ENCODE measurements at regions not wholly inside any gene's neighbourhood (a gene's known extent, or its start where the extent isn't known, plus 50 kb on each side); places are given as distances from the start of the nearest gene placed in this dataset.

DNA sequence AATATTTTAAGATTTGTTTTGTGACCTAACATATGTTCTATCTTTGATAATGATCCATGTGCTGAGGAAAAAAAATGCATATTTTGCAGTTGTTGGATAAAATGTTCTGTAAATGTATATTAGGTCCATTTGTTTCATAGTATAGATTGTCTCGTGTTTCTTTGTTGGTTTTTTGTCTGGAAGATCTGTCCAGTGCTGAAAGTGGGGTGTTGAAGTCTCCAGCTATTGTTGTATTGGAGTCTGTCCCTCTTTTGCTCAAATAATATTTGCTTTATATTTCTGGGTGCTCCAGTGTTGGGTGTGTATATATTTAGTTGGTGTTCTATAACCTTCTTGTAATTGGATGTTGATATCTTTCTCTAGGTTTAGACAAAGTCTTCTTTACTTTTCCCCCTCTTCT lies 53.2 kb upstream of the FRMPD3 start:
- H3K4me1 ChIP-seq = no peaks in the 10 kb centered on the region
- TF ChIP-seq, protein P1, sequence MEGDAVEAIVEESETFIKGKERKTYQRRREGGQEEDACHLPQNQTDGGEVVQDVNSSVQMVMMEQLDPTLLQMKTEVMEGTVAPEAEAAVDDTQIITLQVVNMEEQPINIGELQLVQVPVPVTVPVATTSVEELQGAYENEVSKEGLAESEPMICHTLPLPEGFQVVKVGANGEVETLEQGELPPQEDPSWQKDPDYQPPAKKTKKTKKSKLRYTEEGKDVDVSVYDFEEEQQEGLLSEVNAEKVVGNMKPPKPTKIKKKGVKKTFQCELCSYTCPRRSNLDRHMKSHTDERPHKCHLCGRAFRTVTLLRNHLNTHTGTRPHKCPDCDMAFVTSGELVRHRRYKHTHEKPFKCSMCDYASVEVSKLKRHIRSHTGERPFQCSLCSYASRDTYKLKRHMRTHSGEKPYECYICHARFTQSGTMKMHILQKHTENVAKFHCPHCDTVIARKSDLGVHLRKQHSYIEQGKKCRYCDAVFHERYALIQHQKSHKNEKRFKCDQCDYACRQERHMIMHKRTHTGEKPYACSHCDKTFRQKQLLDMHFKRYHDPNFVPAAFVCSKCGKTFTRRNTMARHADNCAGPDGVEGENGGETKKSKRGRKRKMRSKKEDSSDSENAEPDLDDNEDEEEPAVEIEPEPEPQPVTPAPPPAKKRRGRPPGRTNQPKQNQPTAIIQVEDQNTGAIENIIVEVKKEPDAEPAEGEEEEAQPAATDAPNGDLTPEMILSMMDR (IDR thresholded peaks at IDR 0.05; ENCODE audit: borderline replicate concordance) = no peak
- intact Hi-C loops (cut with micrococcal nuclease) = no loop called here
- H3K9me3 ChIP-seq (replicated peaks) = peaks cover 15% of the 10 kb centered on the region
- no peak for DNase-seq
- no peak overlapping the region for H3K4me3 ChIP-seq
- no peaks in the 10 kb centered on the region for H3K36me3 ChIP-seq
- no peaks in the 10 kb centered on the region for H3K27me3 ChIP-seq (ENCODE audit: low read depth)
- no peak overlapping the region for H3K27ac ChIP-seq (replicated peaks)

DNA sequence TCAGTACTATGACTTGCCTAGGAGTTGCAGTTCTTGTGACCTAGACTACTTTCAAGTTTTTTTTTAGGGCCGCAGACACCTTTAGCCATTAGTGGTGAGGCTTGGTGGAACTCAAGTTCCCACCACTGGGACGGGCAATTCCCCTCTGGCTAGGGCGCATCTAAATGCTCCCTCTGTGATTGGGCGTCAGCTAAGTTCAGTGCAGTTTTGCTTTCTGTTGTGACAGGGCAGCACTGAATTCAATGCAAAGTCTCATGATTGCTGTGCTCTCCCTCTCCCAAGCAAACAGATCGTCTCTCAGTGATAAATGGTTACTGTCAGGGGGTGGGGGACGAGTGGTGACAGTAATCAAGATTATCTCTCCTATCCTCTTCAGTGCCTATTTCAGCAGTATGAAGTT lies 52.7 kb upstream of the FRMPD3 start:
- intact Hi-C loops (cut with micrococcal nuclease) = no loop called here
- DNase-seq = no peak
- peaks cover 15% of the 10 kb centered on the region for H3K9me3 ChIP-seq (replicated peaks)
- no peaks in the 10 kb centered on the region for H3K36me3 ChIP-seq
- TF ChIP-seq, protein P1 (IDR thresholded peaks at IDR 0.05; ENCODE audit: borderline replicate concordance) = no peak
- H3K27ac ChIP-seq (replicated peaks) = no peak overlapping the region
- H3K27me3 ChIP-seq (ENCODE audit: low read depth) = no peaks in the 10 kb centered on the region
- H3K4me1 ChIP-seq = no peaks in the 10 kb centered on the region
- no peak overlapping the region for H3K4me3 ChIP-seq

DNA sequence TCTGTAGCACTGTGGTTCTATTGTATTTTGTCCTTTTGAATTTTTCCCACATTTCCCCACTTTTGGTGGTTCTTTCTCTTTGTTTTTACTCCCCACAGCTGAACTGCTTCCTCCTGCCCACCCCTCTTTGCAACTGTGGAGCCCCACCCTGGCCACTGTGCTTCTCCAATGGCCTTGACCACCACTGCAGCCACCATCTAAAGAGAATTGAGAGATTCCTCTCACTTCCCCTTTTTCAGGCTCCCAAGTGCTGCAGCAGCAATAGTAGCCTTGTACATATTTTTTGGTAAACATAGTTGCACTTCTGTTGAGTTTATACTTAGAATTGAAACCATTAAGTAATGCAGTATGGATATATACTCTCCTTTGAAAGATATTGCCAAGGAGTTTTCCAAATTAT lies 51.3 kb upstream of the FRMPD3 start:
- H3K4me1 ChIP-seq = no peaks in the 10 kb centered on the region
- TF ChIP-seq, protein P1 (IDR thresholded peaks at IDR 0.05; ENCODE audit: borderline replicate concordance) = no peak
- H3K4me3 ChIP-seq = no peak overlapping the region
- H3K9me3 ChIP-seq (replicated peaks) = peaks cover 15% of the 10 kb centered on the region
- H3K27ac ChIP-seq (replicated peaks) = no peak overlapping the region
- no peaks in the 10 kb centered on the region for H3K27me3 ChIP-seq (ENCODE audit: low read depth)
- intact Hi-C loops (cut with micrococcal nuclease) = no loop called here
- DNase-seq = no peak
- no peaks in the 10 kb centered on the region for H3K36me3 ChIP-seq
